ENCODE measurements at regions not wholly inside any gene's neighbourhood (a gene's known extent, or its start where the extent isn't known, plus 50 kb on each side); places are given as distances from the start of the nearest gene placed in this dataset.
"Not testable (repeated sequence)": the region's sequence is repeated elsewhere in the genome, so short reads cannot be mapped to it uniquely, and the experiment has no call there.

DNA sequence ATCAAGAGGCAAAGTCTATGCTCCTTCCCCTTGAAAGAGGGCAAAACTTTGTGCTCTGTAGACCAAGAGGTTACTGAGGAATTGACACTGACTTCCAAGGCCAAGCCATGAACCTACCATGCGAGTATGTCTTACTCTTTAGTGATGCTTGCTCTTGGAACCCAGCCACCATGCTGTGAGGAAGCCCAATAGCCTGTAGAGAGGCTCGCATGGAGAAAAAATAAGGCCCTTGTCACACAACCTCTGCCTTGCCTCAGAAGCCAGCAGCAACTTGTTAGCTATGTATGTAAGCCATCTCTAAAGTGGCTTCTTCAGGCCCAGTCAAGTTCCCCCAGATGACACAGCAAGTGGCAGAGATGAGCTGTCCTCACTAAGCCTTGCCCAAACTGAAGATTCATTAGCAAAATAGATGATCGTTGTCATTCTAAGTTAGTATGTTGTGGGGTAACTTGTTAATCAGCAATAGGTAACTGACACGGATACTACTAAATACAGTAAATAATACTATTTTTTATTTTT is 66.1 kb upstream of the RGPD5 start:
- no peak overlapping the region for H3K18ac ChIP-seq (ENCODE audit: low read length)
- no peak overlapping the region for H3K4me2 ChIP-seq (ENCODE audit: low read length)
- no peak overlapping the region for H3K56ac ChIP-seq (ENCODE audit: low read length)
- no peak overlapping the region for H2BK5ac ChIP-seq (ENCODE audit: low read length)
- no peak overlapping the region for H3K9ac ChIP-seq (ENCODE audit: low read length)
- no peak overlapping the region for H3K23ac ChIP-seq (ENCODE audit: low read length)
- no peaks in the 10 kb centered on the region for H3K79me1 ChIP-seq (ENCODE audit: low read length)
- H3K4ac ChIP-seq (ENCODE audit: low read depth, low read length), result no peak overlapping the region
- H3K27me3 ChIP-seq (ENCODE audit: insufficient read depth, low read length, poor library complexity), result no peaks in the 10 kb centered on the region
- H3K4me1 ChIP-seq (ENCODE audit: control insufficient read depth, low read depth, low read length), result no peaks in the 10 kb centered on the region
- no peaks in the 10 kb centered on the region for H3K36me3 ChIP-seq (ENCODE audit: control insufficient read depth, insufficient read depth, low read length)
- no peak overlapping the region for H3K27ac ChIP-seq (ENCODE audit: low read depth, low read length)
- no peaks in the 10 kb centered on the region for H3K79me2 ChIP-seq (ENCODE audit: control insufficient read depth, insufficient read depth, low read length)
- no peak overlapping the region for H3K4me3 ChIP-seq (ENCODE audit: low read length)
- no peak overlapping the region for H4K8ac ChIP-seq (ENCODE audit: low read depth, low read length)
- H2BK15ac ChIP-seq (replicated peaks; ENCODE audit: low read depth), result no peak overlapping the region
- no peak overlapping the region for H2BK120ac ChIP-seq (ENCODE audit: low read depth, low read length)
- H4K5ac ChIP-seq (ENCODE audit: low read length), result no peak overlapping the region
- WGBS (ENCODE audit: extremely low coverage, insufficient coverage, low lambda C conversion rate), result no CpG with 5 or more reads among the region's 4 CpGs
- no peak overlapping the region for H2AK5ac ChIP-seq (ENCODE audit: low read length)
- no peak for DNase-seq

DNA sequence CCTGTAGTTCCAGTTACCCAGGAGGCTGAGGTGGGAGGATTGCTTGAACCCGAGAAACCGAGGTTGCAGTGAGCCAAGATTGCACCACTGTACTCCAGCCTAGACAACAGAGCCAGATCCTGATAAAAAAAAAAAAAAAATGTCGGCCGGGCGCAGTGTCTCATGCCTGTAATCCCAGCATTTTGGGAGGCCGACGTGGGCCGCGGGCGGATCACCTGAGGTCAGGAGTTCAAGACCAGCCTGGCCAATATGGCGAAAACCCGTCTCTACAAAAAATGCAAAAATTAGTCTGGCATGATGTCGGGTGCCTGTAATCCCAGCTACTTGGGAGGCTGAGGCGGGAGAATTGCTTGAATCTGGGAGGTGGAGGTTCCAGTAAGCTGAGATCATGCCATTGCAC is 60.4 kb upstream of the RGPD5 start:
- H3K27ac ChIP-seq (ENCODE audit: low read depth, low read length); DNase-seq; H3K4me2 ChIP-seq (ENCODE audit: low read length); H3K56ac ChIP-seq (ENCODE audit: low read length); H2BK120ac ChIP-seq (ENCODE audit: low read depth, low read length); H2AK5ac ChIP-seq (ENCODE audit: low read length); H3K18ac ChIP-seq (ENCODE audit: low read length); H2BK15ac ChIP-seq (replicated peaks; ENCODE audit: low read depth); H4K8ac ChIP-seq (ENCODE audit: low read depth, low read length); H3K9ac ChIP-seq (ENCODE audit: low read length); H3K4me3 ChIP-seq (ENCODE audit: low read length); H2BK5ac ChIP-seq (ENCODE audit: low read length); H3K23ac ChIP-seq (ENCODE audit: low read length); H3K36me3 ChIP-seq (ENCODE audit: control insufficient read depth, insufficient read depth, low read length); H3K79me2 ChIP-seq (ENCODE audit: control insufficient read depth, insufficient read depth, low read length); H3K4ac ChIP-seq (ENCODE audit: low read depth, low read length); H3K27me3 ChIP-seq (ENCODE audit: insufficient read depth, low read length, poor library complexity); H4K5ac ChIP-seq (ENCODE audit: low read length); H3K4me1 ChIP-seq (ENCODE audit: control insufficient read depth, low read depth, low read length); H3K79me1 ChIP-seq (ENCODE audit: low read length): not testable (repeated sequence)
- no CpG with 5 or more reads among the region's 14 CpGs for WGBS (ENCODE audit: extremely low coverage, insufficient coverage, low lambda C conversion rate)

DNA sequence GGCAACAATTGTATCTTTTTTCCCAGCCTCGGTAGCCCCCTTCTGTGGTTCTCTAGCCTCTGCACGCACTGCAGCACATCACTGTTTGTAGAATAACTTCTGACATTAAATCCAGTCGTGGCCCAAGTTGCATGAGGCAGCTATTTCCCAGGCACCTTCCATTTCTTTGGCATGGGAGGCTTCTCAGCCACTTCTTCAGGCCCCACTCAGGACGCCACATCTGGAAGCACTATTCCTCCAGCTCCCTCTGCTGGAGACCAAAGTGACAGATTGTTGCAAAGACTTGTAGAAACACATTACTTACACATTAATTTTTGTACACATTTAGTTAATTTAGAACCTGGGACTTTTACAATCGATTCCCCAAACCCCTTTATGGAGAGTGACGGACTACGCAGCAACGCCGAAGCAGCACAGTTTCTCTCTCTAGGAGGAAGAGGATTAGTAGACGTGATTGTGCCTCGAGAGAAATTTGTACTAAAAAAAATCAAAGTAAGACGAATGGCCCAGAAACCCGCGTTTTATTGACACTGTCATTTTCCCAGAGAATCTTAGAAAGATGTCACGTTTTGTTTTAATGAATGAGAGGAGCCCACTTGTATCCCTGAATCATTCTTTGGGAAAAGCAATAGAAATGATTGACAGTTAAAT is 57.8 kb upstream of the RGPD5 start:
- H3K27me3 ChIP-seq (ENCODE audit: insufficient read depth, low read length, poor library complexity), result no peaks in the 10 kb centered on the region
- H3K79me2 ChIP-seq (ENCODE audit: control insufficient read depth, insufficient read depth, low read length), result no peaks in the 10 kb centered on the region
- H3K9ac ChIP-seq (ENCODE audit: low read length), result no peak overlapping the region
- H3K23ac ChIP-seq (ENCODE audit: low read length), result no peak overlapping the region
- H2BK15ac ChIP-seq (replicated peaks; ENCODE audit: low read depth), result no peak overlapping the region
- no peak overlapping the region for H2BK5ac ChIP-seq (ENCODE audit: low read length)
- DNase-seq, result peak; percentile 61
- no peak overlapping the region for H3K4me2 ChIP-seq (ENCODE audit: low read length)
- no peak overlapping the region for H3K4ac ChIP-seq (ENCODE audit: low read depth, low read length)
- H4K5ac ChIP-seq (ENCODE audit: low read length), result no peak overlapping the region
- H3K4me1 ChIP-seq (ENCODE audit: control insufficient read depth, low read depth, low read length), result no peaks in the 10 kb centered on the region
- no CpG with 5 or more reads among the region's 15 CpGs for WGBS (ENCODE audit: extremely low coverage, insufficient coverage, low lambda C conversion rate)
- H3K36me3 ChIP-seq (ENCODE audit: control insufficient read depth, insufficient read depth, low read length), result no peaks in the 10 kb centered on the region
- no peak overlapping the region for H2BK120ac ChIP-seq (ENCODE audit: low read depth, low read length)
- peak overlapping the region; percentile 28 for H4K8ac ChIP-seq (ENCODE audit: low read depth, low read length)
- H2AK5ac ChIP-seq (ENCODE audit: low read length), result no peak overlapping the region
- H3K79me1 ChIP-seq (ENCODE audit: low read length), result no peaks in the 10 kb centered on the region
- H3K27ac ChIP-seq (ENCODE audit: low read depth, low read length), result no peak overlapping the region
- H3K56ac ChIP-seq (ENCODE audit: low read length), result no peak overlapping the region
- H3K18ac ChIP-seq (ENCODE audit: low read length), result no peak overlapping the region
- no peak overlapping the region for H3K4me3 ChIP-seq (ENCODE audit: low read length)

Data from mesendoderm (in vitro differentiated cells).